ENCODE measurements at regions not wholly inside any gene's neighbourhood (a gene's known extent, or its start where the extent isn't known, plus 50 kb on each side); places are given as distances from the start of the nearest gene placed in this dataset.

DNA sequence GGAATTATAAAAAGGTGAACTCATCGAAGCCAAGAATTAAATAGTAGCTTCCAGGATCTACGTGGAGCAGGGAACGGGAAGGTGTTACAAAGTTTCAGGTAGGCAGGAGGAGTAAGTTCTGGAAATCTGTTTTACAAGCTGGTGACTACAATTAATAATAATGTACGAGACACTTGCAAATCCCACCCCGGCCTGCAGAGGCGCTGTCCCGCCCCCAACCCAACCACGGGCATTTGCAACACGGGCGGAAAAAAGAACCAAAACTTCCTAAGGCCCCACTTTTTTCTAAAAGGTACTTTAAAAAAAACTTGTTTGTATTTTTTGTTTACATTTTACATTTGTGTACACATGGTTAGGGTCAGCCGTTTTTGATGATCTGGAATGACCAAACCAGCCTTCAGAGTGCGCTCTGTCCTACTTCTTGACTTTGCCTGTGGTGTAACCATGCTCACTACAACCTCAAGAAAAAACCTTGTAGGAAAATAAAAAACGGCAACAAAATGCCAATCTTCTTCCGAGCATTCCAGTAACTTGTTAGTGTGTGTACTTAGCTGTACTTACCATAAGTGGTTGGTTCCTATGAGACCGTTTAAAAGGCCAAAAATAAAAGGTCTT is 449.6 kb upstream of the B3GAT1 start:
- no peak for DNase-seq
- WGBS, 2 donors, result 74 to 85% methylated on average over 15 of the region's 15 CpGs

DNA sequence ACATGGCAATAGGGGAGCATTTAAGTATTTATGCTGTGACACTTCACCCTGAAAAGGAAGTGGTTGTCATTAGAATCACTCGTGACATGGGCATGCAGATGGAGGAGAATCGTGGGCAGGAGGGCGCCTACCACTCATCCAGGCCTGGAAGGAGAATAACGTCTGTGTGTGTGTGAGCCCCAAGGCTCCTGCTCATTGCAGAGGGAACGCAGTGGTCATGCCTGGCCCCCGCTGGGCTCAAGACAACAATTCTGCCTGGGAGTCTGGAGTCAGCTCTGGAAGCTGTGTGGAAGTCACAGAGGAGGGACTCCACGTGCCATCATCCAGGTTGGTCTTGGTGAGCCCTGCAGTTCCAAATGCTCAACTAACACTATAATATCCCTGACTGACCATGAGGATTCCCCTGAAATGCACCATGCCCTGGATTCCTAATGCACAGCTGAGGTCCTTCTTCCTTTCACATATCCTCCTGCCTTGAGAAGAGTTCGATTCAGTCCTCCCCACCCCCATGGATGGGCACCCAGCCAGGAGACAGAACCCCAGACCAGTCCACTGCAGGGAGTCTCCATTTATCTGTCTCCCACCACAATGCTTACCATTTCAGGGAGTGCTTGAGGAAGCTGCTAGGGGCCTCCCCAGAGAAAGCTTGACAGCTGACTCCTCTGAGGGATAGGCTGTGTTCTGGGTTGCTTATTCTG is 446.9 kb upstream of the B3GAT1 start:
- Histone ChIP-seq H3K27ac (no peak overlapping the region), H3K9me3 (no peaks in the 10 kb centered on the region), H3K4me1 (no peaks in the 10 kb centered on the region), H3K36me3 (no peaks in the 10 kb centered on the region), H3K27me3 (peaks cover 0 to 13% (median 0%) of the 10 kb centered on the region in 3 donors), H3K4me3 (no peak overlapping the region)
- TF ChIP-seq EP300 (IDR thresholded peaks at IDR 0.05) (no peak), POLR2A (IDR thresholded peaks at IDR 0.05) (no peak), POLR2AphosphoS5 (IDR thresholded peaks at IDR 0.05) (no peak)
- TF ChIP-seq, protein P1, sequence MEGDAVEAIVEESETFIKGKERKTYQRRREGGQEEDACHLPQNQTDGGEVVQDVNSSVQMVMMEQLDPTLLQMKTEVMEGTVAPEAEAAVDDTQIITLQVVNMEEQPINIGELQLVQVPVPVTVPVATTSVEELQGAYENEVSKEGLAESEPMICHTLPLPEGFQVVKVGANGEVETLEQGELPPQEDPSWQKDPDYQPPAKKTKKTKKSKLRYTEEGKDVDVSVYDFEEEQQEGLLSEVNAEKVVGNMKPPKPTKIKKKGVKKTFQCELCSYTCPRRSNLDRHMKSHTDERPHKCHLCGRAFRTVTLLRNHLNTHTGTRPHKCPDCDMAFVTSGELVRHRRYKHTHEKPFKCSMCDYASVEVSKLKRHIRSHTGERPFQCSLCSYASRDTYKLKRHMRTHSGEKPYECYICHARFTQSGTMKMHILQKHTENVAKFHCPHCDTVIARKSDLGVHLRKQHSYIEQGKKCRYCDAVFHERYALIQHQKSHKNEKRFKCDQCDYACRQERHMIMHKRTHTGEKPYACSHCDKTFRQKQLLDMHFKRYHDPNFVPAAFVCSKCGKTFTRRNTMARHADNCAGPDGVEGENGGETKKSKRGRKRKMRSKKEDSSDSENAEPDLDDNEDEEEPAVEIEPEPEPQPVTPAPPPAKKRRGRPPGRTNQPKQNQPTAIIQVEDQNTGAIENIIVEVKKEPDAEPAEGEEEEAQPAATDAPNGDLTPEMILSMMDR (IDR thresholded peaks at IDR 0.05), result no peak
- DNase-seq, result no peak
- 76 to 78% methylated on average over 8 of the region's 8 CpGs for WGBS, 2 donors
- intact Hi-C loops (cut with DNase I), result no loop called here

More for the DNA sequence above, 449.6 kb upstream of the B3GAT1 start:
- Histone ChIP-seq H3K27me3 (peaks cover 0 to 13% (median 0%) of the 10 kb centered on the region in 3 donors), H3K4me3 (no peak overlapping the region), H3K36me3 (no peaks in the 10 kb centered on the region), H3K9me3 (no peaks in the 10 kb centered on the region), H3K27ac (no peak overlapping the region), H3K4me1 (no peaks in the 10 kb centered on the region)
- TF ChIP-seq, protein P1 (IDR thresholded peaks at IDR 0.05), result no peak
- TF ChIP-seq POLR2A (IDR thresholded peaks at IDR 0.05) (no peak), POLR2AphosphoS5 (IDR thresholded peaks at IDR 0.05) (no peak), EP300 (IDR thresholded peaks at IDR 0.05) (no peak)
- intact Hi-C loops (cut with DNase I), result no loop called here

DNA sequence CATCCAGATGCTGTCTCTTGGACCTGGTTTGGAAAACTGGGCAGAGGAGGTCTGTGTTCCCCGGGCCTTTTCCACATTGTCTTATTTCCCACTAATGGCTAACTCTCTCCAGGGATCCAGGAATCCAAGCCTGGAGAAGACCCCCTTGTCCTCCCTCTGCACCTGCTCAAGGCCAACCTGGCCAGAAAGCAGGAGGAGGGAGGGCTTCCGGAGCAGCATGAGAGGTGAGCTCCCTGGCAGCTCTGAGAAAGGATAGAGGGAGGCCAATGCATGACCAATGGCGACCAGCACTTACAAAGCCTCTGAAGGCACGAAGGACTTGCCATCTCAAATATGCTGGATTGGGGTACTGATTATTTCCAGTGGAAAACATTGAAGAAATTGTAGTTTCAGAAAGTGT is 445.0 kb upstream of the B3GAT1 start:
- DNase-seq, result no peak
- Histone ChIP-seq H3K4me1 (peaks cover 0 to 5% (median 0%) of the 10 kb centered on the region in 4 donors), H3K27ac (no peak overlapping the region), H3K9me3 (no peaks in the 10 kb centered on the region), H3K27me3 (peaks cover 0 to 13% (median 0%) of the 10 kb centered on the region in 3 donors), H3K36me3 (no peaks in the 10 kb centered on the region), H3K4me3 (no peak overlapping the region)
- intact Hi-C loops (cut with DNase I), result no loop called here
- TF ChIP-seq, protein P1 (IDR thresholded peaks at IDR 0.05), result no peak
- no peak for TF ChIP-seq POLR2A (IDR thresholded peaks at IDR 0.05)
- TF ChIP-seq POLR2AphosphoS5 (IDR thresholded peaks at IDR 0.05), result no peak
- TF ChIP-seq EP300 (IDR thresholded peaks at IDR 0.05), result no peak
- WGBS, 2 donors, result 78 to 85% methylated on average over 4 of the region's 4 CpGs

DNA sequence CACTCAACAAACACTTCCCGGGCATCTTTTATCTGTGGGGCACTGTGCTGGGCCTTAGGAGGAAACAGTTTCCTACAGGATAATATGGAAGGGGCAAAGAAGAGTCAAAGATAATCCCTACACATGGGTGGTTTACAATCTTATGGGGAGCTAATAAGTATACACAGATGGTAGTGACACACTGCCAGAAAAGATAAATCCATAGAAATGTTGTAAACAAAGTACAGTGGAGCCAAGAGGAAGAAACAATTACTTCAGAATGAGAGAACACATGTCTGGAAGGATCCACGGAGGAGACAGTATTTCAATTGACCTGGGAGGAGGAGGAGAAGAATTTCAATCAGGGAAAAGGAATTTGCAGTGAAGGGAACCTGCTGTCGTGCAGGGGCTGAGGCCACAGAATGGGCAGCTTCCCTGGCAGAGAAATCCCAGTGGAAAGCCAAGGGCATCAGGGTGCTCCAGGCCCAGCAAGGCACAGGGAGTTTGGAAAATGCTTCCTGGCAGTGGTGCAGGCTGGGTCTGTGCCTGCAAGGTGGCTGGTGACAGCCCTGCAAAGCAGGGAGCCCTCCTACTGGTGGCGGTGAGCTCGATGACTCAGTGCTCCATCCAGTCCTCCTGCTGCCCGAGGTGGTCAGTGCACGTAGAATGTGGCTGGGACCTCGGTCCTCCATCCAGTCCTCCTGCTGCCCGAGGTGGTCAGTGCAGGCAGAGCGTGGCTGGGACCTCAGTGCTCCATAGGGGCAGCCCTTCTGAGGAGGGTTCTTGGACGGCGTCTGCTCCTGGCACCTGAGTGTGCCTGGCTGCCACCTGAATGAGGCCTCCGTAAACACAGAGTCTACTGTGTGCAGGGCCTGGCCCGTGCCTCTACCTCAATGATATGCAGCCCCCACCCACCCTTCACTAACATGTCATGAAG is 444.3 kb upstream of the B3GAT1 start:
- H3K9me3 ChIP-seq, result no peaks in the 10 kb centered on the region
- no peak overlapping the region for H3K4me3 ChIP-seq
- no peak overlapping the region for H3K27ac ChIP-seq
- intact Hi-C loops (cut with DNase I), result no loop called here
- DNase-seq, result no peak
- H3K36me3 ChIP-seq, result no peaks in the 10 kb centered on the region
- WGBS, 2 donors, result 63 to 71% methylated on average over 14 of the region's 14 CpGs
- peaks cover 0 to 13% (median 0%) of the 10 kb centered on the region in 3 donors for H3K27me3 ChIP-seq
- peaks cover 0 to 7% (median 0%) of the 10 kb centered on the region in 4 donors for H3K4me1 ChIP-seq
- TF ChIP-seq POLR2A (IDR thresholded peaks at IDR 0.05) (no peak), EP300 (IDR thresholded peaks at IDR 0.05) (no peak), POLR2AphosphoS5 (IDR thresholded peaks at IDR 0.05) (no peak)
- TF ChIP-seq, protein P1 (IDR thresholded peaks at IDR 0.05), result no peak

Data from sigmoid colon (tissue), 6 donors.